H9 (cell line): ENCODE measurements at regions not wholly inside any gene's neighbourhood (a gene's known extent, or its start where the extent isn't known, plus 50 kb on each side); places are given as distances from the start of the nearest gene placed in this dataset.
"Not testable (repeated sequence)": the region's sequence is repeated elsewhere in the genome, so short reads cannot be mapped to it uniquely, and the experiment has no call there.

Experiments used
- DNase-seq: peaks from one replicate; pipeline ENCODE4 v3.0.0-alpha.2; 2017
- H2AFZ ChIP-seq: one replicate; pipeline ENCODE4 v1.6.1; 2013; ENCODE audit warnings: mild to moderate bottlenecking, low read length, control low read depth, moderate library complexity
- H2AK5ac ChIP-seq: 2 replicates; pipeline ENCODE4 v1.6.1; 2013; ENCODE audit warnings: low read length, control low read depth, mixed read lengths; ENCODE audit not compliant: insufficient read length
- H2BK120ac ChIP-seq: one replicate; pipeline ENCODE4 v1.6.1; 2013; ENCODE audit warnings: low read depth, mild to moderate bottlenecking, low read length, control low read depth, inconsistent platforms; ENCODE audit not compliant: poor library complexity, severe bottlenecking
- H2BK12ac ChIP-seq: 2 replicates; pipeline ENCODE4 v1.6.1; 2013; ENCODE audit warnings: low read length, control low read depth, mixed read lengths, low read depth; ENCODE audit not compliant: insufficient read length
- H2BK15ac ChIP-seq: 2 replicates; pipeline ENCODE4 v1.6.1; 2013; ENCODE audit warnings: low read depth, low read length, control low read depth
- H2BK20ac ChIP-seq: one replicate; pipeline ENCODE4 v1.6.1; 2013; ENCODE audit warnings: low read depth, mild to moderate bottlenecking, low read length, control low read depth, inconsistent platforms; ENCODE audit not compliant: poor library complexity, severe bottlenecking
- H2BK5ac ChIP-seq: 2 replicates; pipeline ENCODE4 v1.6.1; 2013; ENCODE audit warnings: low read length, control low read depth, mixed read lengths; ENCODE audit not compliant: insufficient read length
- H3K14ac ChIP-seq: 2 replicates; pipeline ENCODE4 v1.6.1; 2013; ENCODE audit warnings: low read length, control low read depth; ENCODE audit not compliant: insufficient read depth
- H3K18ac ChIP-seq: 2 replicates; pipeline ENCODE4 v1.6.1; 2013; ENCODE audit warnings: low read depth, mild to moderate bottlenecking, mixed read lengths, low read length, control low read depth; ENCODE audit not compliant: insufficient read length
- H3K23ac ChIP-seq: 2 replicates; pipeline ENCODE4 v1.6.1; 2013; ENCODE audit warnings: low read length, control low read depth, mixed read lengths, low read depth; ENCODE audit not compliant: insufficient read length
- H3K23me2 ChIP-seq: 2 replicates; pipeline ENCODE4 v1.6.1; 2013; ENCODE audit warnings: low read depth, mild to moderate bottlenecking, mixed read lengths, low read length, control low read depth; ENCODE audit not compliant: insufficient read length, poor library complexity, severe bottlenecking
- H3K27ac ChIP-seq: 2 replicates; pipeline ENCODE4 v1.5.1; 2013; ENCODE audit warnings: low read length, control low read depth, mixed read lengths, low read depth; ENCODE audit not compliant: insufficient read length
- H3K27me3 ChIP-seq: 2 replicates; pipeline ENCODE4 v1.6.1; 2013; ENCODE audit warnings: low read length, control low read depth, inconsistent platforms; ENCODE audit not compliant: insufficient read depth
- H3K4ac ChIP-seq: 2 replicates; pipeline ENCODE4 v1.6.1; 2013; ENCODE audit warnings: low read depth, mild to moderate bottlenecking, control low read depth, inconsistent platforms, low read length, moderate library complexity
- H3K4me1 ChIP-seq: 2 replicates; pipeline ENCODE4 v1.6.1; 2013; ENCODE audit warnings: low read length, control low read depth, inconsistent platforms; ENCODE audit not compliant: insufficient read depth
- H3K4me2 ChIP-seq: 2 replicates; pipeline ENCODE4 v1.6.1; 2013; ENCODE audit warnings: low read length, control low read depth, mixed read lengths; ENCODE audit not compliant: insufficient read length, insufficient read depth
- H3K56ac ChIP-seq: 2 replicates; pipeline ENCODE4 v1.6.1; 2013; ENCODE audit warnings: low read depth, mild to moderate bottlenecking, mixed read lengths, low read length, control low read depth; ENCODE audit not compliant: insufficient read length
- H3K79me1 ChIP-seq: 2 replicates; pipeline ENCODE4 v1.6.1; 2013; ENCODE audit warnings: low read depth, mild to moderate bottlenecking, moderate library complexity, low read length, control low read depth, inconsistent platforms; ENCODE audit not compliant: insufficient read depth, poor library complexity, severe bottlenecking
- H3K79me2 ChIP-seq: 2 replicates; pipeline ENCODE4 v1.6.1; 2013; ENCODE audit warnings: low read length, control low read depth, inconsistent platforms; ENCODE audit not compliant: insufficient read depth
- H3K9ac ChIP-seq: 2 replicates; pipeline ENCODE4 v1.6.1; 2013; ENCODE audit warnings: low read length, control low read depth, mixed read lengths; ENCODE audit not compliant: insufficient read length; ENCODE audit errors: extremely low read depth
- H3K9me3 ChIP-seq: one replicate; pipeline ENCODE4 v1.6.1; 2013; ENCODE audit warnings: low read depth, low read length, inconsistent platforms; ENCODE audit not compliant: control insufficient read depth
- H3T11ph ChIP-seq: one replicate; pipeline ENCODE4 v1.6.1; 2013; ENCODE audit warnings: mild to moderate bottlenecking, low read length, control low read depth, inconsistent platforms
- H4K20me1 ChIP-seq: one replicate; pipeline ENCODE4 v1.6.1; 2013; ENCODE audit not compliant: control insufficient read depth, insufficient read length, insufficient read depth
- H4K5ac ChIP-seq: 2 replicates; pipeline ENCODE4 v1.6.1; 2013; ENCODE audit warnings: low read depth, mild to moderate bottlenecking, mixed read lengths, low read length, control low read depth; ENCODE audit not compliant: insufficient read length
- H4K8ac ChIP-seq: replicated peaks from 2 replicates; pipeline ENCODE4 v1.6.1; 2013; ENCODE audit warnings: low read length, control low read depth, mixed read lengths, low read depth; ENCODE audit not compliant: insufficient read length
- H4K91ac ChIP-seq: 2 replicates; pipeline ENCODE4 v1.6.1; 2013; ENCODE audit warnings: low read depth, mild to moderate bottlenecking, moderate library complexity, mixed read lengths, low read length, control low read depth; ENCODE audit not compliant: insufficient read length
- H3K27ac Mint-ChIP-seq, 3 experiments: 2 replicates in 2 of 3; 3 replicates in 1 of 3; pipeline ENCODE4 v1.8.0; 2020 to 2021; ENCODE audit warnings: mixed read lengths in 3 of 3, mild to moderate bottlenecking in 1 of 3, moderate library complexity in 1 of 3
- H3K27me3 Mint-ChIP-seq: 2 replicates; pipeline ENCODE4 v1.8.0; 2021; ENCODE audit warnings: low read depth, mild to moderate bottlenecking, moderate library complexity, mixed read lengths
- H3K36me3 Mint-ChIP-seq, 3 experiments: 2 replicates in 2 of 3; 3 replicates in 1 of 3; pipeline ENCODE4 v1.8.0; 2020 to 2021; ENCODE audit warnings: low read depth in 3 of 3, mixed read lengths in 3 of 3; ENCODE audit not compliant: insufficient read depth in 1 of 3
- H3K4me1 Mint-ChIP-seq, 2 experiments: 2 replicates each; pipeline ENCODE4 v1.8.0; 2020; ENCODE audit warnings: mixed read lengths in 2 of 2
- H3K4me3 Mint-ChIP-seq, 2 experiments: 2 replicates in 1 of 2; 3 replicates in 1 of 2; pipeline ENCODE4 v1.8.0; 2020 to 2021; ENCODE audit warnings: mild to moderate bottlenecking in 2 of 2, mixed read lengths in 2 of 2, moderate library complexity in 1 of 2
- H3K9me3 Mint-ChIP-seq, 2 experiments: 2 replicates in 1 of 2; 3 replicates in 1 of 2; pipeline ENCODE4 v1.8.0; 2020; ENCODE audit warnings: mild to moderate bottlenecking in 2 of 2, mixed read lengths in 2 of 2, moderate library complexity in 1 of 2
- CTCF ChIP-seq: fragments of 200-600 bp; sonication (generic); conservative IDR thresholded peaks from 3 replicates; pipeline ENCODE4 v1.8.0; 2021; ENCODE audit warnings: antibody characterized with exemption, mild to moderate bottlenecking
- WGBS: extraction: QIAGEN DNeasy Blood & Tissue Kit; methylation state at CpG from one replicate; pipeline ENCODE4 v1.1.7; 2013; ENCODE audit warnings: missing lambda C conversion rate, low lambda C conversion rate, mixed read lengths; ENCODE audit not compliant: insufficient read length; ENCODE audit errors: extremely low coverage; 5-methylcytosine and 5-hydroxymethylcytosine counted together

DNA sequence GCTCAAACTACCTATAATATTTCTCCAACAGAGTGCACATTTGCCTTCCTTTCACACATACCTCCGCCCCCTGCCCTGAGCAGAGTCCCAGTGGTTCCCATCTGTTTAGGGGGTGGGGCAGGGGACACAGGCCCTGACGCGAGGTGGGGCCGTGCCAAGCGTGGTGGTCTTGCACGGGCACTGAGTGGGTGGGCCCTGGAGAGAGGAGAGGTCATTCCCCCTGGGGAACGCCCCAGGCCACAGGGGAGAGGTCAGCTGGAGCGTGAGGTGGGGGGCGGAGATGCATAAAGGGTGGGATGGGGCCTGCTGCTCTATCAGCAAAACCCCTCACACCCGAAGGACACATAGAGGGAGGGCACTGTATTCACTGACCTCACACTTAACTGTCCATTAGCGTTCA, 441.9 kb downstream of the TMEM121 start:
- Histone ChIP-seq H4K8ac (no peak overlapping the region), H3K18ac (no peak overlapping the region), H3K79me2 (no peaks in the 10 kb centered on the region), H3K27ac (no peak overlapping the region), H3K9me3 (peaks cover 77% of the 10 kb centered on the region), H4K91ac (no peak overlapping the region), H3K27me3 (no peaks in the 10 kb centered on the region), H3K14ac (no peak overlapping the region), H3T11ph (no peak overlapping the region), H3K4me2 (no peak overlapping the region), H3K79me1 (no peaks in the 10 kb centered on the region), H3K9ac (no peak overlapping the region), H3K4me1 (no peaks in the 10 kb centered on the region), H2BK15ac (no peak overlapping the region), H4K20me1 (no peaks in the 10 kb centered on the region), H3K23ac (no peak overlapping the region), H2BK120ac (no peak overlapping the region), H3K4ac (no peak overlapping the region), H3K56ac (no peak overlapping the region), H2BK20ac (no peak overlapping the region), H2AK5ac (no peak overlapping the region), H2BK5ac (no peak overlapping the region), H3K23me2 (no peaks in the 10 kb centered on the region), H4K5ac (no peak overlapping the region), H2AFZ (no peak overlapping the region), H2BK12ac (no peak overlapping the region)
- Mint-ChIP-seq H3K36me3 (peaks cover 5 to 49% (median 28%) of the 10 kb centered on the region in 3 experiments; a peak in 6 of 7 replicates), H3K9me3 (peaks cover 95 to 98% of the 10 kb centered on the region in 2 experiments), H3K27ac (no peak overlapping the region), H3K27me3 (peaks cover 1% of the 10 kb centered on the region), H3K4me1 (no peaks in the 10 kb centered on the region), H3K4me3 (no peak overlapping the region)
- no peak for DNase-seq
- TF ChIP-seq CTCF = no peak
- WGBS = no CpG with 5 or more reads among the region's 11 CpGs

- no CpG with 5 or more reads among the region's 6 CpGs for WGBS
- not testable (repeated sequence) for H3K4me1 ChIP-seq, H2AFZ ChIP-seq, H3K27ac Mint-ChIP-seq, H2BK15ac ChIP-seq, H2BK20ac ChIP-seq, H3K27me3 Mint-ChIP-seq, H4K5ac ChIP-seq, H4K91ac ChIP-seq, H2BK120ac ChIP-seq, H3K14ac ChIP-seq, H3K23me2 ChIP-seq, H3T11ph ChIP-seq, H3K23ac ChIP-seq, H3K27ac ChIP-seq, H3K27me3 ChIP-seq, H3K4ac ChIP-seq, DNase-seq, H3K4me2 ChIP-seq, H3K56ac ChIP-seq, H4K8ac ChIP-seq, H2AK5ac ChIP-seq, H3K4me1 Mint-ChIP-seq, H2BK5ac ChIP-seq, H3K79me1 ChIP-seq, H4K20me1 ChIP-seq, H3K18ac ChIP-seq, H3K79me2 ChIP-seq, H2BK12ac ChIP-seq, H3K9ac ChIP-seq, H3K4me3 Mint-ChIP-seq
- peaks cover 85% of the 10 kb centered on the region for H3K9me3 ChIP-seq
- Mint-ChIP-seq H3K9me3 (peaks cover 95 to 98% of the 10 kb centered on the region in 2 experiments), H3K36me3 (peaks cover 7 to 53% (median 27%) of the 10 kb centered on the region in 3 experiments; a peak in 6 of 7 replicates)
Measured at GRCh38 chr14:105969026-105969425, 442.6 kb downstream of the TMEM121 start.
